ENCODE measurements at regions not wholly inside any gene's neighbourhood (a gene's known extent, or its start where the extent isn't known, plus 50 kb on each side); places are given as distances from the start of the nearest gene placed in this dataset.

- no peak overlapping the region for H3K27ac ChIP-seq (ENCODE audit: low read depth, low read length)
- H3K4me3 Mint-ChIP-seq = no peak overlapping the region
- H3K36me3 Mint-ChIP-seq = no peaks in the 10 kb centered on the region
- H3K36me3 ChIP-seq (ENCODE audit: insufficient read depth, low read length) = no peaks in the 10 kb centered on the region
- H3K9me3 ChIP-seq (ENCODE audit: control insufficient read depth in 1 of 2, low read length in 2 of 2) = no peaks in the 10 kb centered on the region
- H3K27ac Mint-ChIP-seq = no peak overlapping the region
- H3K4me1 Mint-ChIP-seq = no peaks in the 10 kb centered on the region
- DNase-seq = no peak
- H3K27me3 ChIP-seq (ENCODE audit: insufficient read depth, low read length) = no peaks in the 10 kb centered on the region
- no peaks in the 10 kb centered on the region for H3K27me3 Mint-ChIP-seq
- CTCF ChIA-PET (ENCODE audit: partially characterized antibody) = no interaction called here
- intact Hi-C loops (cut with micrococcal nuclease) = no loop called here
- no peaks in the 10 kb centered on the region for H3K4me1 ChIP-seq (ENCODE audit: insufficient read depth, low read length)
- no peak overlapping the region for H3K4me3 ChIP-seq (ENCODE audit: low read length in 2 of 2)
- POLR2A ChIA-PET (ENCODE audit: partially characterized antibody) = no interaction called here
- peaks cover 0 to 6% (median 0%) of the 10 kb centered on the region in 8 donors for H3K9me3 Mint-ChIP-seq
Observed at GRCh38 chr10:121049489-121049888, 198.3 kb downstream of the WDR11 start.

GRCh38 chr10:121049923-121050322, 198.8 kb downstream of the WDR11 start:
- CTCF ChIA-PET (ENCODE audit: partially characterized antibody) = no interaction called here
- no peak overlapping the region for H3K27ac ChIP-seq (ENCODE audit: low read depth, low read length)

GRCh38 chr10:121051171-121051570, 200.0 kb downstream of the WDR11 start:
- Mint-ChIP-seq H3K4me1 (no peaks in the 10 kb centered on the region), H3K27ac (peak overlapping the region in 1 of 7 donors; percentile 14), H3K27me3 (no peaks in the 10 kb centered on the region), H3K36me3 (no peaks in the 10 kb centered on the region), H3K4me3 (no peak overlapping the region), H3K9me3 (peaks cover 0 to 6% (median 0%) of the 10 kb centered on the region in 8 donors)
- Histone ChIP-seq H3K4me1 (ENCODE audit: insufficient read depth, low read length) (no peaks in the 10 kb centered on the region), H3K27me3 (ENCODE audit: insufficient read depth, low read length) (no peaks in the 10 kb centered on the region), H3K36me3 (ENCODE audit: insufficient read depth, low read length) (no peaks in the 10 kb centered on the region), H3K9me3 (ENCODE audit: control insufficient read depth in 1 of 2, low read length in 2 of 2) (no peaks in the 10 kb centered on the region), H3K4me3 (ENCODE audit: low read length in 2 of 2) (no peak overlapping the region), H3K27ac (ENCODE audit: low read depth, low read length) (no peak overlapping the region)
- CTCF ChIA-PET (ENCODE audit: partially characterized antibody) = no interaction called here
- intact Hi-C loops (cut with micrococcal nuclease) = no loop called here
- DNase-seq = no peak
- POLR2A ChIA-PET (ENCODE audit: partially characterized antibody) = no interaction called here

More at GRCh38 chr10:121049923-121050322, 198.8 kb downstream of the WDR11 start:
- H3K36me3 Mint-ChIP-seq = no peaks in the 10 kb centered on the region
- Histone ChIP-seq H3K4me1 (ENCODE audit: insufficient read depth, low read length) (no peaks in the 10 kb centered on the region), H3K36me3 (ENCODE audit: insufficient read depth, low read length) (no peaks in the 10 kb centered on the region), H3K4me3 (ENCODE audit: low read length in 2 of 2) (no peak overlapping the region), H3K27me3 (ENCODE audit: insufficient read depth, low read length) (no peaks in the 10 kb centered on the region), H3K9me3 (ENCODE audit: control insufficient read depth in 1 of 2, low read length in 2 of 2) (no peaks in the 10 kb centered on the region)
- DNase-seq = no peak
- no peak overlapping the region for H3K4me3 Mint-ChIP-seq
- H3K9me3 Mint-ChIP-seq = peaks cover 0 to 6% (median 0%) of the 10 kb centered on the region in 8 donors
- no peaks in the 10 kb centered on the region for H3K27me3 Mint-ChIP-seq
- intact Hi-C loops (cut with micrococcal nuclease) = no loop called here
- POLR2A ChIA-PET (ENCODE audit: partially characterized antibody) = no interaction called here
- no peaks in the 10 kb centered on the region for H3K4me1 Mint-ChIP-seq
- no peak overlapping the region for H3K27ac Mint-ChIP-seq

GRCh38 chr10:121051696-121052279, 200.6 kb downstream of the WDR11 start:
- Histone ChIP-seq H3K4me3 (ENCODE audit: low read length in 2 of 2) (no peak overlapping the region), H3K36me3 (ENCODE audit: insufficient read depth, low read length) (no peaks in the 10 kb centered on the region), H3K4me1 (ENCODE audit: insufficient read depth, low read length) (no peaks in the 10 kb centered on the region), H3K9me3 (ENCODE audit: control insufficient read depth in 1 of 2, low read length in 2 of 2) (no peaks in the 10 kb centered on the region), H3K27ac (ENCODE audit: low read depth, low read length) (no peak overlapping the region), H3K27me3 (ENCODE audit: insufficient read depth, low read length) (no peaks in the 10 kb centered on the region)
- CTCF ChIA-PET (ENCODE audit: partially characterized antibody) = no interaction called here
- Mint-ChIP-seq H3K9me3 (peaks cover 0 to 6% (median under 1%) of the 10 kb centered on the region in 8 donors), H3K27me3 (no peaks in the 10 kb centered on the region), H3K4me1 (no peaks in the 10 kb centered on the region), H3K4me3 (no peak overlapping the region), H3K36me3 (no peaks in the 10 kb centered on the region), H3K27ac (no peak overlapping the region)
- no peak for DNase-seq
- intact Hi-C loops (cut with micrococcal nuclease) = no loop called here
- POLR2A ChIA-PET (ENCODE audit: partially characterized antibody) = no interaction called here

- H3K36me3 Mint-ChIP-seq = no peaks in the 10 kb centered on the region
Observed at GRCh38 chr10:121053151-121053550, 202.0 kb downstream of the WDR11 start.

GRCh38 chr10:121054874-121055273, 203.7 kb downstream of the WDR11 start:
- Mint-ChIP-seq H3K9me3 (peaks cover 0 to 6% (median under 1%) of the 10 kb centered on the region in 8 donors), H3K36me3 (no peaks in the 10 kb centered on the region), H3K4me1 (no peaks in the 10 kb centered on the region), H3K4me3 (no peak overlapping the region), H3K27ac (no peak overlapping the region), H3K27me3 (no peaks in the 10 kb centered on the region)
- H3K36me3 ChIP-seq (ENCODE audit: insufficient read depth, low read length) = no peaks in the 10 kb centered on the region
- no peak overlapping the region for H3K27ac ChIP-seq (ENCODE audit: low read depth, low read length)
- intact Hi-C loops (cut with micrococcal nuclease) = no loop called here
- no peaks in the 10 kb centered on the region for H3K9me3 ChIP-seq (ENCODE audit: control insufficient read depth in 1 of 2, low read length in 2 of 2)
- ChIA-PET CTCF (ENCODE audit: partially characterized antibody) (interaction anchor here (0.6 kb wide), 1 partner anchor 262 kb away, joined by 3 read pairs; no protein-coding TSS in a partner anchor), POLR2A (ENCODE audit: partially characterized antibody) (no interaction called here)
- no peak overlapping the region for H3K4me3 ChIP-seq (ENCODE audit: low read length in 2 of 2)
- DNase-seq = no peak
- H3K27me3 ChIP-seq (ENCODE audit: insufficient read depth, low read length) = no peaks in the 10 kb centered on the region
- no peaks in the 10 kb centered on the region for H3K4me1 ChIP-seq (ENCODE audit: insufficient read depth, low read length)

More at GRCh38 chr10:121053151-121053550, 202.0 kb downstream of the WDR11 start:
- Histone ChIP-seq H3K36me3 (ENCODE audit: insufficient read depth, low read length) (no peaks in the 10 kb centered on the region), H3K4me1 (ENCODE audit: insufficient read depth, low read length) (no peaks in the 10 kb centered on the region), H3K4me3 (ENCODE audit: low read length in 2 of 2) (no peak overlapping the region), H3K27ac (ENCODE audit: low read depth, low read length) (no peak overlapping the region), H3K9me3 (ENCODE audit: control insufficient read depth in 1 of 2, low read length in 2 of 2) (no peaks in the 10 kb centered on the region), H3K27me3 (ENCODE audit: insufficient read depth, low read length) (no peaks in the 10 kb centered on the region)
- intact Hi-C loops (cut with micrococcal nuclease) = no loop called here
- Mint-ChIP-seq H3K27ac (no peak overlapping the region), H3K27me3 (no peaks in the 10 kb centered on the region), H3K9me3 (peaks cover 0 to 6% (median under 1%) of the 10 kb centered on the region in 8 donors), H3K4me1 (no peaks in the 10 kb centered on the region), H3K4me3 (no peak overlapping the region)
- CTCF ChIA-PET (ENCODE audit: partially characterized antibody) = no interaction called here
- POLR2A ChIA-PET (ENCODE audit: partially characterized antibody) = no interaction called here
- DNase-seq = no peak

- CTCF ChIA-PET (ENCODE audit: partially characterized antibody) = no interaction called here
- no peak overlapping the region for H3K4me3 Mint-ChIP-seq
- H3K27ac Mint-ChIP-seq = no peak overlapping the region
- POLR2A ChIA-PET (ENCODE audit: partially characterized antibody) = no interaction called here
- no peaks in the 10 kb centered on the region for H3K27me3 Mint-ChIP-seq
- no peaks in the 10 kb centered on the region for H3K27me3 ChIP-seq (ENCODE audit: insufficient read depth, low read length)
- peaks cover 0 to 6% (median 0%) of the 10 kb centered on the region in 8 donors for H3K9me3 Mint-ChIP-seq
- intact Hi-C loops (cut with micrococcal nuclease) = no loop called here
- no peaks in the 10 kb centered on the region for H3K36me3 ChIP-seq (ENCODE audit: insufficient read depth, low read length)
- H3K4me1 ChIP-seq (ENCODE audit: insufficient read depth, low read length) = no peaks in the 10 kb centered on the region
- no peaks in the 10 kb centered on the region for H3K4me1 Mint-ChIP-seq
- H3K4me3 ChIP-seq (ENCODE audit: low read length in 2 of 2) = no peak overlapping the region
- H3K9me3 ChIP-seq (ENCODE audit: control insufficient read depth in 1 of 2, low read length in 2 of 2) = no peaks in the 10 kb centered on the region
- no peak for DNase-seq
- H3K36me3 Mint-ChIP-seq = no peaks in the 10 kb centered on the region
- no peak overlapping the region for H3K27ac ChIP-seq (ENCODE audit: low read depth, low read length)
Observed at GRCh38 chr10:121057269-121057668, 206.1 kb downstream of the WDR11 start.

- CTCF ChIA-PET (ENCODE audit: partially characterized antibody) = no interaction called here
- POLR2A ChIA-PET (ENCODE audit: partially characterized antibody) = no interaction called here
- intact Hi-C loops (cut with micrococcal nuclease) = no loop called here
Observed at GRCh38 chr10:121058082-121058481, 206.9 kb downstream of the WDR11 start.

More at GRCh38 chr10:121058082-121058481, 206.9 kb downstream of the WDR11 start:
- H3K27ac ChIP-seq (ENCODE audit: low read depth, low read length) = no peak overlapping the region
- no peaks in the 10 kb centered on the region for H3K36me3 ChIP-seq (ENCODE audit: insufficient read depth, low read length)
- H3K4me1 ChIP-seq (ENCODE audit: insufficient read depth, low read length) = no peaks in the 10 kb centered on the region
- no peak for DNase-seq
- H3K27me3 Mint-ChIP-seq = no peaks in the 10 kb centered on the region
- no peaks in the 10 kb centered on the region for H3K36me3 Mint-ChIP-seq
- no peaks in the 10 kb centered on the region for H3K27me3 ChIP-seq (ENCODE audit: insufficient read depth, low read length)
- no peak overlapping the region for H3K4me3 Mint-ChIP-seq
- H3K9me3 Mint-ChIP-seq = peaks cover 0 to 6% (median 0%) of the 10 kb centered on the region in 8 donors
- H3K4me1 Mint-ChIP-seq = no peaks in the 10 kb centered on the region
- no peak overlapping the region for H3K4me3 ChIP-seq (ENCODE audit: low read length in 2 of 2)
- H3K27ac Mint-ChIP-seq = no peak overlapping the region
- H3K9me3 ChIP-seq (ENCODE audit: control insufficient read depth in 1 of 2, low read length in 2 of 2) = no peaks in the 10 kb centered on the region

All from CD4-positive, alpha-beta memory T cell (primary cell).